ENCODE measurements at regions not wholly inside any gene's neighbourhood (a gene's known extent, or its start where the extent isn't known, plus 50 kb on each side); places are given as distances from the start of the nearest gene placed in this dataset.

DNA sequence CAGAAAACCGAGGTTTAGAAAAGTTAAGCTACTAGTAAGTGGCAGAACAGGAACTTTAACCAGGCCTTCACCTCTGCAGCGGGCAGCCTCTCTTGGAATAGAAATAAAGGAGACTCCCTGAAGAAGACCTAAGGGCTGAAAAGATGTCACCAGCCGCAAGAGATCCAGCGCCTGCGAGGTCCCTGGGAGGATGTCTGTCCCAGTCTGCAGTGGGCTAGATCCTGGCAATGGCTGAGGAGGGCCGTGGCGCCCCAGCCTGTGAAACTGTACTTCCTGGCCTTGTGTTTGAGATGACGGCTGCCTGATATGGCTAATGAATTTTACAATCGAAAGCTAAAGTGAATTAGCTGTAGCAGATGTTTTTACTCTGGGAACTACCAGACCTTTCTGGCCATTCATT lies 300.6 kb upstream of the SALL3 start:
- no peak for DNase-seq (ENCODE audit: low read depth, low spot score)
- no peaks in the 10 kb centered on the region for H3K9me3 Mint-ChIP-seq
- H3K4me3 Mint-ChIP-seq, result no peak overlapping the region
- TF ChIP-seq, protein P1, sequence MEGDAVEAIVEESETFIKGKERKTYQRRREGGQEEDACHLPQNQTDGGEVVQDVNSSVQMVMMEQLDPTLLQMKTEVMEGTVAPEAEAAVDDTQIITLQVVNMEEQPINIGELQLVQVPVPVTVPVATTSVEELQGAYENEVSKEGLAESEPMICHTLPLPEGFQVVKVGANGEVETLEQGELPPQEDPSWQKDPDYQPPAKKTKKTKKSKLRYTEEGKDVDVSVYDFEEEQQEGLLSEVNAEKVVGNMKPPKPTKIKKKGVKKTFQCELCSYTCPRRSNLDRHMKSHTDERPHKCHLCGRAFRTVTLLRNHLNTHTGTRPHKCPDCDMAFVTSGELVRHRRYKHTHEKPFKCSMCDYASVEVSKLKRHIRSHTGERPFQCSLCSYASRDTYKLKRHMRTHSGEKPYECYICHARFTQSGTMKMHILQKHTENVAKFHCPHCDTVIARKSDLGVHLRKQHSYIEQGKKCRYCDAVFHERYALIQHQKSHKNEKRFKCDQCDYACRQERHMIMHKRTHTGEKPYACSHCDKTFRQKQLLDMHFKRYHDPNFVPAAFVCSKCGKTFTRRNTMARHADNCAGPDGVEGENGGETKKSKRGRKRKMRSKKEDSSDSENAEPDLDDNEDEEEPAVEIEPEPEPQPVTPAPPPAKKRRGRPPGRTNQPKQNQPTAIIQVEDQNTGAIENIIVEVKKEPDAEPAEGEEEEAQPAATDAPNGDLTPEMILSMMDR (conservative IDR thresholded peaks at IDR 0.05), result no peak
- H3K27ac Mint-ChIP-seq (ENCODE audit: unreplicated experiment), result no peak overlapping the region
- H3K4me1 Mint-ChIP-seq, result peaks cover 4% of the 10 kb centered on the region
- no peaks in the 10 kb centered on the region for H3K36me3 Mint-ChIP-seq (ENCODE audit: low read depth)
- H3K27me3 Mint-ChIP-seq (ENCODE audit: low read depth), result no peaks in the 10 kb centered on the region

DNA sequence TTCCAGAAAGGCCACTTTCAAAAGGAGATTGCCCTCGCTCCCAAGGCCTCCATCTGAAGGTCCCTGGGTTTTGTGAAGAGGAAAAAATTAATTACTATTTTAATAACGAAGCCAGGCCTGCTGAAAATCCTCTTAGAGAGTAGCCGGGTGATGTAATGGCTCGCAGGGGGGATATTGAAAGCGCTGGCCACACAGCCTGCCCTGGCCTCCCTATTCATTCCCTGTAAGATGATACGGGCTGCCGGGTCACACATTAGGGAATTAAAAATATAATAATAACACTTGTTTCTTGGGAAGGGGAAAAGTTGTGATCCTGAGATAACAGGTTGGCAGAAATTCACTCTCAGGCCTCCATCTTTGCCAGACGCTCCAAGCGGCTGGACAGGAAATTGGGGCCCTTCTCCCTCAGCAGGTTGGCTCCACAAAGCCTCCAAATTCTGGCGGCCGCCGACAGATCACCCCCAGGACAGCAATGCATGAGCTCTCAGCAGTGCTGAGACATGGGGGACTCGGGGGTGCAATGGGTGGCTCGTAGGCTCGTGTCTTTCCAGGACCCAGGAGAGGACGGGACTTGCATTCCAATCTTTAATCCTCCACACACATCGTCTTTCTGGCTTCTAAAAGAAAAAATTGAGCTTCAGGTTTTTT lies 299.9 kb upstream of the SALL3 start:
- Mint-ChIP-seq H3K27me3 (ENCODE audit: low read depth) (no peaks in the 10 kb centered on the region), H3K4me1 (peaks cover 4% of the 10 kb centered on the region), H3K27ac (ENCODE audit: unreplicated experiment) (no peak overlapping the region), H3K36me3 (ENCODE audit: low read depth) (no peaks in the 10 kb centered on the region), H3K4me3 (no peak overlapping the region), H3K9me3 (no peaks in the 10 kb centered on the region)
- TF ChIP-seq, protein P1 (conservative IDR thresholded peaks at IDR 0.05), result no peak
- DNase-seq (ENCODE audit: low read depth, low spot score), result no peak

DNA sequence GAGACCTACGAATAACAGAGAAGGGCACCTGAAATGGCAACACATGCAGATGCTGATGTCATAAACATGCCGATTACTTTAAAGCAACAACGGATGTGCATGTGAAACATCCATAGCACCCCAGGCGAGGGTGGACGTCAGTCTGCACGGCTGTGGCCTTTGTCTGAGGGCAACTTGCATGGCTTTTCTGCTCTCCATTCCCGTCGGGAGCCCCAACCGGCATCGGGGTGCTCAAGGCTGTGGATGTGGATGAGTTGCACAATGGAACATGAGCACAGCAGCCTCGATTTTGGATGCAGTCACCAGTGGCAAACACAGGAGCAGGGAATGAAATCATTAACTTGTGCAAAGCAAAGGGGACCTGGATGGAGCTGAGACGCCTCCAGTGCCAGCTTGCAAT lies 298.2 kb upstream of the SALL3 start:
- TF ChIP-seq, protein P1 (conservative IDR thresholded peaks at IDR 0.05), result no peak
- Mint-ChIP-seq H3K27ac (ENCODE audit: unreplicated experiment) (no peak overlapping the region), H3K9me3 (no peaks in the 10 kb centered on the region), H3K27me3 (ENCODE audit: low read depth) (no peaks in the 10 kb centered on the region), H3K4me3 (no peak overlapping the region), H3K4me1 (peaks cover 4% of the 10 kb centered on the region), H3K36me3 (ENCODE audit: low read depth) (no peaks in the 10 kb centered on the region)
- no peak for DNase-seq (ENCODE audit: low read depth, low spot score)

DNA sequence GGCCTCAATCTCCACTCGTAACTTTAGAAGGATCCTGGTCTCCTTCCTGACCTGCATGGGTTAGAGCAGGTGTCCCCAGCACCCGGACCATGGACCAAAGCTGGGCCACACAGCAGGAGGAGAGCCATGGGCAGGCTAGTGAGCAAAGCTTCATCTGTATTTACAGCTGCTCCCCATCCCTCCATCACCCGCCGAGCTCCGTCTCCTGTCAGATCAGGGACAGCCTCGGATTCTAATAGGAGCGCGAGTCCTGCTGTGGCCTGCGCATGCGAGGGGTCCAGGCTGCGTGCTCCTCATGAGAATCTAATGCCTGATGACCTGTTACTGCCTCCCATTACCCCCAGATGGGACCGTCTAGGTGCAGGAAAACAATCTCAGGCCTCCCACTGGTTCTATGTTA lies 297.7 kb upstream of the SALL3 start:
- Mint-ChIP-seq H3K27me3 (ENCODE audit: low read depth) (no peaks in the 10 kb centered on the region), H3K4me1 (peaks cover 4% of the 10 kb centered on the region), H3K27ac (ENCODE audit: unreplicated experiment) (no peak overlapping the region), H3K9me3 (no peaks in the 10 kb centered on the region), H3K4me3 (no peak overlapping the region), H3K36me3 (ENCODE audit: low read depth) (no peaks in the 10 kb centered on the region)
- DNase-seq (ENCODE audit: low read depth, low spot score), result no peak
- TF ChIP-seq, protein P1 (conservative IDR thresholded peaks at IDR 0.05), result no peak

DNA sequence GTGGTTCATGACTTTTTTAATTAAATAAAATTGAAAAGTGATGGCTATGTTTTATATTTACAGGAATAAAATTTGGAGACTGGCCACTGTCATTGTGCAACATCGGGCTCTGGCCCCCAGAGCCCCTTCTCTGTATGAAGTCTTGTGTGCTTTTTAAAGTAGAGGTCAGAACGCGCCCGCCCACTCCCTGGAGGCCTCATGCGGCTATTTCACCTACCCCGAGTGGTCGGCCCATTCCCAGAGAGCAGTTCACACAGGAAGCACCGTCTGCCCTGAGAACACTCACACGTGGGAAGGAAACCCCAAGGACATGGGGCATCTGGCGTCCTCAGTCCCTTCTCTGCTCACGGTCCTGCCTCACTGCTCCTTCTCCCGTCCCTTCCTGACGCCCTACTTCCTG lies 296.9 kb upstream of the SALL3 start:
- Mint-ChIP-seq H3K27me3 (ENCODE audit: low read depth) (no peaks in the 10 kb centered on the region), H3K9me3 (no peaks in the 10 kb centered on the region), H3K27ac (ENCODE audit: unreplicated experiment) (no peak overlapping the region), H3K4me1 (peaks cover 4% of the 10 kb centered on the region), H3K36me3 (ENCODE audit: low read depth) (no peaks in the 10 kb centered on the region), H3K4me3 (no peak overlapping the region)
- TF ChIP-seq, protein P1 (conservative IDR thresholded peaks at IDR 0.05), result no peak
- DNase-seq (ENCODE audit: low read depth, low spot score), result no peak

All from neural crest cell (in vitro differentiated cells).